Ishikawa (cell line): ENCODE measurements at regions not wholly inside any gene's neighbourhood (a gene's known extent, or its start where the extent isn't known, plus 50 kb on each side); places are given as distances from the start of the nearest gene placed in this dataset.

Experiments used
- EGR1 ChIP-seq: IDR thresholded peaks from 2 replicates; pipeline ENCODE4 v1.6.1; 2012
- EP300 ChIP-seq: IDR thresholded peaks from 2 replicates; pipeline ENCODE4 v1.6.1; 2012; ENCODE audit warnings: borderline replicate concordance
- NFIC ChIP-seq: IDR thresholded peaks from 2 replicates; pipeline ENCODE4 v1.6.1; 2012
- RAD21 ChIP-seq: IDR thresholded peaks from 2 replicates; pipeline ENCODE4 v1.6.1; 2012; ENCODE audit warnings: low read depth
- YY1 ChIP-seq: IDR thresholded peaks from 2 replicates; pipeline ENCODE4 v1.6.1; 2012; ENCODE audit warnings: low read depth
- TF ChIP-seq, protein P1 (sequence below): IDR thresholded peaks from 2 replicates; pipeline ENCODE4 v1.6.1; 2012
- TF ChIP-seq, protein P2 (sequence below): IDR thresholded peaks from 2 replicates; pipeline ENCODE4 v1.6.1; 2012; ENCODE audit warnings: low read depth, mild to moderate bottlenecking

DNA sequence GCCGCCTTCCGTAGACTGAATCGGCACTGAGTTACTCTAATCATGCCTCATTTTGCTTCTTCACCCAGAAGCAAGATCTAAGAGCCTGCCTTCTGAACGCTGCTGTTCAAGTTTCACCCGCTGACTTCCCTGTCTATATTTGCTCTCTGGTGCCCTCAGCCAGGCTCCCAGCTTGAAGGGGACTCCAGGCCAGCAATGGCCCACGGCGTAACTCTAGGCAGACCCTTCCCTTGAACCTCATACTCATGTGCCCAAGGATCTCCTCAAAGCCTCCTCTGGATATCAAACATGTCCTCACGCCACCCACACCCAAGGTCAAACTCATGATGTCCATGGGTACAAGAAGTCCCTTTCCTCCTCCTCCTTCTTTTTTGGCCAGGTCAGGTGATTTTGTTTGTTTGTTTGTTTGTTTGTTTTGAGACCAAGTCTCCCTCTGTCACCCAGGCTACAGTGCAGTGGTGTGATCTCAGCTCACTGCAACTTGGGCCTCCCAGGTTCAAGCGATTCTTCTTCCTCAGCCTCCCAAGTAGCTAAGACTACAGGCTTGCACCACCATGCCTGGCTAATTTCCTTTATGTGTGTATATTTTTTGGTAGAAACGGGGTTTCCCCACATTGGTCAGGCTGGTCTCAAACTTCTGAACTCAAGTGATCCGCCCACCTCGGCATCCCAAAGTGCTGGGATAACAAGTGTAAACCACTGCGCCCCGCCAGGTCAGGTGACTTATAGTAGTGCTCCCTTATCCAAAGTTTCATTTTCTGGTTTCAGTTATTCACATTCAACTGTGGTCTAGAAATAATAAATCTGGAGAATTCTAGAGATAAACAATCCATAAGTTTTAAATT is 239.0 kb downstream of the SYK start:
- no peak for TF ChIP-seq EGR1
- no peak for TF ChIP-seq EP300
- TF ChIP-seq YY1 = no peak
- TF ChIP-seq, protein P1, sequence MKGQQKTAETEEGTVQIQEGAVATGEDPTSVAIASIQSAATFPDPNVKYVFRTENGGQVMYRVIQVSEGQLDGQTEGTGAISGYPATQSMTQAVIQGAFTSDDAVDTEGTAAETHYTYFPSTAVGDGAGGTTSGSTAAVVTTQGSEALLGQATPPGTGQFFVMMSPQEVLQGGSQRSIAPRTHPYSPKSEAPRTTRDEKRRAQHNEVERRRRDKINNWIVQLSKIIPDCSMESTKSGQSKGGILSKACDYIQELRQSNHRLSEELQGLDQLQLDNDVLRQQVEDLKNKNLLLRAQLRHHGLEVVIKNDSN = no peak
- TF ChIP-seq, protein P2, sequence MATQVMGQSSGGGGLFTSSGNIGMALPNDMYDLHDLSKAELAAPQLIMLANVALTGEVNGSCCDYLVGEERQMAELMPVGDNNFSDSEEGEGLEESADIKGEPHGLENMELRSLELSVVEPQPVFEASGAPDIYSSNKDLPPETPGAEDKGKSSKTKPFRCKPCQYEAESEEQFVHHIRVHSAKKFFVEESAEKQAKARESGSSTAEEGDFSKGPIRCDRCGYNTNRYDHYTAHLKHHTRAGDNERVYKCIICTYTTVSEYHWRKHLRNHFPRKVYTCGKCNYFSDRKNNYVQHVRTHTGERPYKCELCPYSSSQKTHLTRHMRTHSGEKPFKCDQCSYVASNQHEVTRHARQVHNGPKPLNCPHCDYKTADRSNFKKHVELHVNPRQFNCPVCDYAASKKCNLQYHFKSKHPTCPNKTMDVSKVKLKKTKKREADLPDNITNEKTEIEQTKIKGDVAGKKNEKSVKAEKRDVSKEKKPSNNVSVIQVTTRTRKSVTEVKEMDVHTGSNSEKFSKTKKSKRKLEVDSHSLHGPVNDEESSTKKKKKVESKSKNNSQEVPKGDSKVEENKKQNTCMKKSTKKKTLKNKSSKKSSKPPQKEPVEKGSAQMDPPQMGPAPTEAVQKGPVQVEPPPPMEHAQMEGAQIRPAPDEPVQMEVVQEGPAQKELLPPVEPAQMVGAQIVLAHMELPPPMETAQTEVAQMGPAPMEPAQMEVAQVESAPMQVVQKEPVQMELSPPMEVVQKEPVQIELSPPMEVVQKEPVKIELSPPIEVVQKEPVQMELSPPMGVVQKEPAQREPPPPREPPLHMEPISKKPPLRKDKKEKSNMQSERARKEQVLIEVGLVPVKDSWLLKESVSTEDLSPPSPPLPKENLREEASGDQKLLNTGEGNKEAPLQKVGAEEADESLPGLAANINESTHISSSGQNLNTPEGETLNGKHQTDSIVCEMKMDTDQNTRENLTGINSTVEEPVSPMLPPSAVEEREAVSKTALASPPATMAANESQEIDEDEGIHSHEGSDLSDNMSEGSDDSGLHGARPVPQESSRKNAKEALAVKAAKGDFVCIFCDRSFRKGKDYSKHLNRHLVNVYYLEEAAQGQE = no peak
- no peak for TF ChIP-seq RAD21
- TF ChIP-seq NFIC = no peak
